Kidney epithelial cell (primary cell): ENCODE measurements at regions not wholly inside any gene's neighbourhood (a gene's known extent, or its start where the extent isn't known, plus 50 kb on each side); places are given as distances from the start of the nearest gene placed in this dataset.

Source experiments
- DNase-seq: peaks from one replicate; pipeline ENCODE4 v3.0.0-alpha.2; 2010; ENCODE audit warnings: low read depth
- H3K27me3 ChIP-seq: 2 replicates; pipeline ENCODE4 v1.6.0; 2011; ENCODE audit warnings: low read length; ENCODE audit not compliant: control insufficient read depth, insufficient read depth
- H3K36me3 ChIP-seq: 2 replicates; pipeline ENCODE4 v1.5.1; 2011; ENCODE audit warnings: low read length; ENCODE audit not compliant: control insufficient read depth, insufficient read depth
- H3K4me3 ChIP-seq: 2 replicates; pipeline ENCODE4 v1.5.1; 2011; ENCODE audit warnings: low read depth, mild to moderate bottlenecking, control low read depth, low read length
- TF ChIP-seq, protein P1 (sequence below): IDR thresholded peaks from 2 replicates; pipeline ENCODE4 v1.5.1; 2011; ENCODE audit warnings: mild to moderate bottlenecking, moderate library complexity, low read length, control low read depth, inconsistent platforms; ENCODE audit not compliant: insufficient read depth, poor library complexity, severe bottlenecking

GRCh38 chr4:164193676-164194075, 560.3 kb upstream of the SMIM31 start:
- DNase-seq = no peak
- Histone ChIP-seq H3K36me3 (no peaks in the 10 kb centered on the region), H3K27me3 (no peaks in the 10 kb centered on the region), H3K4me3 (no peak overlapping the region)
- TF ChIP-seq, protein P1, sequence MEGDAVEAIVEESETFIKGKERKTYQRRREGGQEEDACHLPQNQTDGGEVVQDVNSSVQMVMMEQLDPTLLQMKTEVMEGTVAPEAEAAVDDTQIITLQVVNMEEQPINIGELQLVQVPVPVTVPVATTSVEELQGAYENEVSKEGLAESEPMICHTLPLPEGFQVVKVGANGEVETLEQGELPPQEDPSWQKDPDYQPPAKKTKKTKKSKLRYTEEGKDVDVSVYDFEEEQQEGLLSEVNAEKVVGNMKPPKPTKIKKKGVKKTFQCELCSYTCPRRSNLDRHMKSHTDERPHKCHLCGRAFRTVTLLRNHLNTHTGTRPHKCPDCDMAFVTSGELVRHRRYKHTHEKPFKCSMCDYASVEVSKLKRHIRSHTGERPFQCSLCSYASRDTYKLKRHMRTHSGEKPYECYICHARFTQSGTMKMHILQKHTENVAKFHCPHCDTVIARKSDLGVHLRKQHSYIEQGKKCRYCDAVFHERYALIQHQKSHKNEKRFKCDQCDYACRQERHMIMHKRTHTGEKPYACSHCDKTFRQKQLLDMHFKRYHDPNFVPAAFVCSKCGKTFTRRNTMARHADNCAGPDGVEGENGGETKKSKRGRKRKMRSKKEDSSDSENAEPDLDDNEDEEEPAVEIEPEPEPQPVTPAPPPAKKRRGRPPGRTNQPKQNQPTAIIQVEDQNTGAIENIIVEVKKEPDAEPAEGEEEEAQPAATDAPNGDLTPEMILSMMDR = no peak

GRCh38 chr4:164197556-164197955, 556.4 kb upstream of the SMIM31 start:
- Histone ChIP-seq H3K36me3 (no peaks in the 10 kb centered on the region), H3K4me3 (no peak overlapping the region), H3K27me3 (no peaks in the 10 kb centered on the region)
- DNase-seq = no peak
- TF ChIP-seq, protein P1 = no peak

- TF ChIP-seq, protein P1 = no peak
- H3K36me3 ChIP-seq = no peaks in the 10 kb centered on the region
- DNase-seq = no peak
- H3K27me3 ChIP-seq = no peaks in the 10 kb centered on the region
- no peak overlapping the region for H3K4me3 ChIP-seq
These were observed 550.5 kb upstream of the SMIM31 start for GRCh38 chr4:164203476-164203875.

GRCh38 chr4:164204434-164204833, 549.5 kb upstream of the SMIM31 start:
- TF ChIP-seq, protein P1 = no peak
- Histone ChIP-seq H3K4me3 (no peak overlapping the region), H3K36me3 (no peaks in the 10 kb centered on the region), H3K27me3 (no peaks in the 10 kb centered on the region)
- DNase-seq = peak; percentile 85

GRCh38 chr4:164207460-164207859, 546.5 kb upstream of the SMIM31 start:
- TF ChIP-seq, protein P1 = no peak
- H3K36me3 ChIP-seq = no peaks in the 10 kb centered on the region

DNA sequence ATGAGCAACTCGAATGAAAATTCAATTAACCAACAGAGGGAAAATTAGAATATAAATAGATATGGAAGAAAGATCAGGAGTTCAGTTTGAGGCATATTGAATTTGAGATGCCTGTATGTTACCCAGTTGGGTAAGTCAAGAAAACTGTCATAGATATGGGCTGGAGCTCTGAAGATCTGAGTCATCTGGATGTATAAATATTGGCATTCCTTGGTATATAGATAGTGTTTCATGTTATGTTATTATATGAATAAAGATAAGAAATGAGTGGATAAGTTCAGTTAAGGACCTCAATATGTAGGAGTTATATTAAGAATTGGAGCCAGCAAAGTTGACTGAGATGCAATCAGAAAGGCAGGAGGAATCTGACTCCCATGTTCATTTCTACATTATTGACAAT, 543.6 kb upstream of the SMIM31 start:
- TF ChIP-seq, protein P1 = no peak
- H3K4me3 ChIP-seq = no peak overlapping the region
- H3K27me3 ChIP-seq = no peaks in the 10 kb centered on the region
- no peaks in the 10 kb centered on the region for H3K36me3 ChIP-seq
- DNase-seq = no peak

More at GRCh38 chr4:164207460-164207859, 546.5 kb upstream of the SMIM31 start:
- no peaks in the 10 kb centered on the region for H3K27me3 ChIP-seq
- no peak overlapping the region for H3K4me3 ChIP-seq
- DNase-seq = no peak
